GM12878 (cell line): ENCODE measurements at regions not wholly inside any gene's neighbourhood (a gene's known extent, or its start where the extent isn't known, plus 50 kb on each side); places are given as distances from the start of the nearest gene placed in this dataset.

Experiments
- ATAC-seq: fragments of 200-7000 bp; cut with Tn5 transposase; 3 replicates; pipeline ENCODE4 v1.9.1; 2020; ENCODE audit warnings: mild to moderate bottlenecking, moderate library complexity
- BruUV-seq: library from RNA; stranded (reverse); fragments of 400-500 nt; replicated peaks from 2 replicates; lab custom pipeline; 2021; lab: Mats Ljungman, UMichigan
- CTCF ChIA-PET: fragments of 300-600 bp; sonication (Branson Sonifier 250); formaldehyde crosslinking; extraction: SDS; loops from one replicate; lab custom pipeline; 2021; ENCODE audit warnings: inconsistent platforms; lab: Yijun Ruan, JAX
- POLR2A ChIA-PET: fragments of 350-600 bp; formaldehyde crosslinking; extraction: SDS; loops from one replicate; lab custom pipeline; 2021; ENCODE audit warnings: inconsistent platforms; lab: Charles Lee
- RAD21 ChIA-PET: fragments of 300-600 bp; sonication (Branson Sonifier 250); formaldehyde crosslinking; loops from one replicate; lab custom pipeline; 2023; ENCODE audit warnings: antibody characterized with exemption; ENCODE audit not compliant: unreplicated experiment; lab: Charles Lee
- SMC1A ChIA-PET: fragments of 300-600 bp; sonication (Branson Sonifier 250); formaldehyde crosslinking; loops from one replicate; lab custom pipeline; 2023; ENCODE audit not compliant: unreplicated experiment, uncharacterized antibody; lab: Charles Lee
- DNase-seq: peaks from one replicate; pipeline ENCODE4 v3.0.0-alpha.2; 2011; ENCODE audit warnings: low read depth, low spot score
- FAIRE-seq: peaks from 3 replicates; lab custom pipeline; 2011; peaks lifted over from hg19 to GRCh38; lab: Jason Lieb, UNC
- H2AFZ ChIP-seq: 2 replicates; pipeline ENCODE4 v1.6.0; 2011; ENCODE audit warnings: low read depth, low read length, control low read depth; ENCODE audit not compliant: control insufficient read depth
- H3K27ac ChIP-seq: 2 replicates; pipeline ENCODE4 v1.5.1; 2011; ENCODE audit warnings: control low read depth; ENCODE audit not compliant: control insufficient read depth, insufficient read depth
- H3K27me3 ChIP-seq, 2 experiments: replicated peaks in 1 of 2; 2 replicates each; pipeline versions ENCODE4 v1.6.0 to v1.6.1; 2011; ENCODE audit warnings: low read length in 1 of 2; ENCODE audit not compliant: control insufficient read depth in 2 of 2, insufficient read depth in 2 of 2
- H3K36me3 ChIP-seq, 2 experiments: 2 replicates each; pipeline ENCODE4 v1.5.1; 2011; ENCODE audit warnings: low read length in 1 of 2; ENCODE audit not compliant: control insufficient read depth in 2 of 2, insufficient read depth in 2 of 2
- H3K4me1 ChIP-seq: 2 replicates; pipeline ENCODE4 v1.6.1; 2011; ENCODE audit warnings: mild to moderate bottlenecking, low read length, moderate library complexity, mixed read lengths; ENCODE audit not compliant: control insufficient read depth, insufficient read depth
- H3K4me2 ChIP-seq: 2 replicates; pipeline ENCODE4 v1.6.0; 2011; ENCODE audit warnings: control low read depth; ENCODE audit not compliant: control insufficient read depth, insufficient read depth
- H3K4me3 ChIP-seq: fragments of 200-600 bp; sonication (generic); 2 replicates; pipeline ENCODE4 v1.5.1; 2016
- H3K79me2 ChIP-seq: 2 replicates; pipeline ENCODE4 v1.6.0; 2011; ENCODE audit warnings: low read length; ENCODE audit not compliant: control insufficient read depth, insufficient read depth
- H3K9ac ChIP-seq: 2 replicates; pipeline ENCODE4 v1.8.0; 2011; ENCODE audit warnings: low read length, control low read depth, mixed read lengths; ENCODE audit not compliant: control insufficient read depth, insufficient read depth
- H3K9me3 ChIP-seq: replicated peaks from 3 replicates; pipeline ENCODE4 v1.5.1; 2011; ENCODE audit warnings: mild to moderate bottlenecking, low read length; ENCODE audit not compliant: control insufficient read depth, insufficient read depth
- H4K20me1 ChIP-seq: 2 replicates; pipeline ENCODE4 v1.6.0; 2011; ENCODE audit not compliant: control insufficient read depth, insufficient read depth
- BCLAF1 ChIP-seq: fragments of 450-650 bp; IDR thresholded peaks from 2 replicates; pipeline ENCODE4 v1.6.1; 2017; ENCODE audit warnings: antibody characterized with exemption, mild to moderate bottlenecking, moderate library complexity
- CEBPB ChIP-seq, 2 experiments: fragments of 150-350 bp in 1 of 2; IDR thresholded peaks; 2 replicates each; pipeline ENCODE4 v1.6.1; 2012 to 2014; ENCODE audit warnings: low read depth in 2 of 2, low read length in 2 of 2, borderline replicate concordance in 1 of 2, inconsistent platforms in 1 of 2
- ESRRA ChIP-seq: IDR thresholded peaks from 2 replicates; pipeline ENCODE4 v1.6.1; 2012; ENCODE audit warnings: mild to moderate bottlenecking, low read length, improper control_type of control experiment
- FOXM1 ChIP-seq: IDR thresholded peaks from 2 replicates; pipeline ENCODE4 v1.6.1; 2012; ENCODE audit warnings: low read depth, mild to moderate bottlenecking, inconsistent platforms, low read length, moderate library complexity
- MTA2 ChIP-seq: fragments of 450-650 bp; IDR thresholded peaks from 2 replicates; pipeline ENCODE4 v1.6.1; 2016; ENCODE audit warnings: low read depth, mild to moderate bottlenecking, moderate library complexity
- NR2C1 ChIP-seq: fragments of 450-650 bp; IDR thresholded peaks from 2 replicates; pipeline ENCODE4 v1.6.1; 2017; ENCODE audit warnings: antibody characterized with exemption, mild to moderate bottlenecking, moderate library complexity
- RFX5 ChIP-seq: IDR thresholded peaks from 2 replicates; pipeline ENCODE4 v1.6.1; 2011; ENCODE audit warnings: low read depth, low read length, improper control_type of control experiment
- SIN3A ChIP-seq: IDR thresholded peaks from 2 replicates; pipeline ENCODE4 v1.6.1; 2012; ENCODE audit warnings: low read depth, low read length, improper control_type of control experiment
- SMAD5 ChIP-seq: IDR thresholded peaks from 2 replicates; pipeline ENCODE4 v1.6.1; 2016; ENCODE audit warnings: antibody characterized with exemption, low read depth
- SRF ChIP-seq, 2 experiments: IDR thresholded peaks; 2 replicates each; pipeline ENCODE4 v1.6.1; 2011; ENCODE audit warnings: low read depth in 2 of 2, low read length in 2 of 2, mild to moderate bottlenecking in 1 of 2, moderate library complexity in 1 of 2
- ZNF217 ChIP-seq: fragments of 450-650 bp; IDR thresholded peaks from 2 replicates; pipeline ENCODE4 v1.6.1; 2017; ENCODE audit warnings: antibody characterized with exemption, mild to moderate bottlenecking
- ZNF687 ChIP-seq: fragments of 450-650 bp; IDR thresholded peaks from 2 replicates; pipeline ENCODE4 v1.6.1; 2017; ENCODE audit warnings: mild to moderate bottlenecking, moderate library complexity
- WGBS: methylation state at CpG from one replicate; pipeline ENCODE4 v1.1.6; 2016; ENCODE audit warnings: low lambda C conversion rate; ENCODE audit not compliant: insufficient replicate concordance, insufficient coverage; ENCODE audit errors: missing lambda C conversion rate; 5-methylcytosine and 5-hydroxymethylcytosine counted together
- in situ Hi-C: fragments of 300-500 bp; cut with MboI; formaldehyde crosslinking; loops from 9 replicates; pipeline ENCODE4 v1.14.3; 2018; ENCODE audit warnings: mixed read lengths
- intact Hi-C: fragments of 100-400 bp; cut with micrococcal nuclease; formaldehyde crosslinking; loops from one replicate; pipeline ENCODE4 v1.14.2; 2022; ENCODE audit not compliant: unreplicated experiment
- TF ChIP-seq, protein P1 (sequence below): fragments of 450-650 bp; conservative IDR thresholded peaks from 2 replicates; pipeline ENCODE4 v1.6.1; 2017; ENCODE audit warnings: mild to moderate bottlenecking, moderate library complexity
- TF ChIP-seq, protein P2 (sequence below): fragments of 450-650 bp; IDR thresholded peaks from 2 replicates; pipeline ENCODE4 v1.6.1; 2017; ENCODE audit warnings: borderline replicate concordance

- TF ChIP-seq, protein P1, sequence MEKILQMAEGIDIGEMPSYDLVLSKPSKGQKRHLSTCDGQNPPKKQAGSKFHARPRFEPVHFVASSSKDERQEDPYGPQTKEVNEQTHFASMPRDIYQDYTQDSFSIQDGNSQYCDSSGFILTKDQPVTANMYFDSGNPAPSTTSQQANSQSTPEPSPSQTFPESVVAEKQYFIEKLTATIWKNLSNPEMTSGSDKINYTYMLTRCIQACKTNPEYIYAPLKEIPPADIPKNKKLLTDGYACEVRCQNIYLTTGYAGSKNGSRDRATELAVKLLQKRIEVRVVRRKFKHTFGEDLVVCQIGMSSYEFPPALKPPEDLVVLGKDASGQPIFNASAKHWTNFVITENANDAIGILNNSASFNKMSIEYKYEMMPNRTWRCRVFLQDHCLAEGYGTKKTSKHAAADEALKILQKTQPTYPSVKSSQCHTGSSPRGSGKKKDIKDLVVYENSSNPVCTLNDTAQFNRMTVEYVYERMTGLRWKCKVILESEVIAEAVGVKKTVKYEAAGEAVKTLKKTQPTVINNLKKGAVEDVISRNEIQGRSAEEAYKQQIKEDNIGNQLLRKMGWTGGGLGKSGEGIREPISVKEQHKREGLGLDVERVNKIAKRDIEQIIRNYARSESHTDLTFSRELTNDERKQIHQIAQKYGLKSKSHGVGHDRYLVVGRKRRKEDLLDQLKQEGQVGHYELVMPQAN, result no peak
- TF ChIP-seq MTA2, result no peak
- TF ChIP-seq CEBPB (IDR thresholded peaks at IDR 0.05; ENCODE audit: borderline replicate concordance in 1 of 2, low read depth in 2 of 2, low read length in 2 of 2), result no peak
- TF ChIP-seq SIN3A, result no peak
Observed at GRCh38 chr13:104593693-104594092, 1527.5 kb upstream of the SLC10A2 start (continued).

DNA sequence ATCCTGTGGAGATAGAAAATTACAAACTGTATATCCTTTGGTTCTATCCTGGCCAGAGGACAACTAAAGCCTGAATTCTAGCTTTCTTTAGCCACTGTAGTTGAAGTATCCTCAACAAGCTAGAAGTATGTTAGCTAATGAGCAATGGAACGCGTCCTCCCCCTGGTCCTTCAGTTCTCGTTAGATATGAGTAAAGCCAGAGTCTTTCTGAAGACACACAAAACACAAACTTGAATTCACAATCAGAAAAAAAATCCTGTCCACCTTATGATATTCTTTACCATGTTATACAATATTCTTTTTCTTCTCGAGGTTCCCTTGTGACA, 1527.0 kb upstream of the SLC10A2 start:
- ATAC-seq (no peak), DNase-seq (no peak), FAIRE-seq (no peak)
- H3K4me3 ChIP-seq, result no peak overlapping the region
- no peaks in the 10 kb centered on the region for H4K20me1 ChIP-seq
- RAD21 ChIA-PET, result no interaction called here
- SMC1A ChIA-PET, result no interaction called here
- WGBS, result 6% methylated on average over 4 of the region's 4 CpGs
- H3K27ac ChIP-seq, result no peak overlapping the region
- POLR2A ChIA-PET, result no interaction called here
- H3K36me3 ChIP-seq, result no peaks in the 10 kb centered on the region
- intact Hi-C loops, result no loop called here
- in situ Hi-C loops, result no loop called here
- H2AFZ ChIP-seq, result no peak overlapping the region
- CTCF ChIA-PET, result no interaction called here
- no peak overlapping the region for H3K9ac ChIP-seq
- H3K27me3 ChIP-seq, result no peaks in the 10 kb centered on the region
- H3K79me2 ChIP-seq, result no peaks in the 10 kb centered on the region
- H3K4me1 ChIP-seq, result no peaks in the 10 kb centered on the region
- BruUV-seq, result no TSS peak
- no peaks in the 10 kb centered on the region for H3K9me3 ChIP-seq
- H3K4me2 ChIP-seq, result no peak overlapping the region
- TF ChIP-seq ZNF687 (no peak), SRF (IDR thresholded peaks at IDR 0.05; ENCODE audit: low read depth in 2 of 2, low read length in 2 of 2) (no peak), ZNF217 (no peak), SIN3A (no peak), FOXM1 (no peak), RFX5 (no peak), NR2C1 (no peak), ESRRA (no peak), SMAD5 (no peak), BCLAF1 (no peak)
- TF ChIP-seq, protein P2, sequence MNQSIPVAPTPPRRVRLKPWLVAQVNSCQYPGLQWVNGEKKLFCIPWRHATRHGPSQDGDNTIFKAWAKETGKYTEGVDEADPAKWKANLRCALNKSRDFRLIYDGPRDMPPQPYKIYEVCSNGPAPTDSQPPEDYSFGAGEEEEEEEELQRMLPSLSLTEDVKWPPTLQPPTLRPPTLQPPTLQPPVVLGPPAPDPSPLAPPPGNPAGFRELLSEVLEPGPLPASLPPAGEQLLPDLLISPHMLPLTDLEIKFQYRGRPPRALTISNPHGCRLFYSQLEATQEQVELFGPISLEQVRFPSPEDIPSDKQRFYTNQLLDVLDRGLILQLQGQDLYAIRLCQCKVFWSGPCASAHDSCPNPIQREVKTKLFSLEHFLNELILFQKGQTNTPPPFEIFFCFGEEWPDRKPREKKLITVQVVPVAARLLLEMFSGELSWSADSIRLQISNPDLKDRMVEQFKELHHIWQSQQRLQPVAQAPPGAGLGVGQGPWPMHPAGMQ, result no peak
